CD14-positive monocyte (primary cell): ENCODE measurements at regions not wholly inside any gene's neighbourhood (a gene's known extent, or its start where the extent isn't known, plus 50 kb on each side); places are given as distances from the start of the nearest gene placed in this dataset.

Source experiments
- DNase-seq, 3 donors: peaks; one replicate each; pipeline ENCODE4 v3.0.0-alpha.2; 2011 to 2022
- H2AFZ ChIP-seq: 2 replicates; pipeline ENCODE4 v1.6.0; 2012; ENCODE audit warnings: mild to moderate bottlenecking, low read depth, low read length, inconsistent platforms; ENCODE audit not compliant: insufficient read depth, poor library complexity, severe bottlenecking
- H3K27ac ChIP-seq, 2 donors: 1 replicate in 1 of 2; 2 replicates in 1 of 2; pipeline ENCODE4 v1.5.1; 2012 to 2013; ENCODE audit warnings: low read length in 2 of 2, control low read depth in 1 of 2, inconsistent platforms in 1 of 2, low read depth in 1 of 2, mild to moderate bottlenecking in 1 of 2
- H3K27me3 ChIP-seq, 2 donors: one replicate each; pipeline versions ENCODE4 v1.6.0 to v1.6.1; 2011 to 2013; ENCODE audit warnings: low read length in 2 of 2; ENCODE audit not compliant: control insufficient read depth in 2 of 2, insufficient read depth in 2 of 2
- H3K36me3 ChIP-seq, 2 donors: replicated peaks in 1 of 2; 1 replicate in 1 of 2; 2 replicates in 1 of 2; pipeline versions ENCODE4 v1.5.1 to v1.6.1; 2012 to 2013; ENCODE audit warnings: low read length in 2 of 2, control low read depth in 1 of 2, inconsistent platforms in 1 of 2, mild to moderate bottlenecking in 1 of 2; ENCODE audit not compliant: insufficient read depth in 2 of 2, control insufficient read depth in 1 of 2
- H3K4me1 ChIP-seq, 2 donors: 1 replicate in 1 of 2; 2 replicates in 1 of 2; pipeline versions ENCODE4 v1.5.1 to v1.6.1; 2012 to 2013; ENCODE audit warnings: low read length in 2 of 2, control low read depth in 1 of 2, inconsistent platforms in 1 of 2, mild to moderate bottlenecking in 1 of 2, moderate library complexity in 1 of 2; ENCODE audit not compliant: insufficient read depth in 2 of 2, control insufficient read depth in 1 of 2
- H3K4me2 ChIP-seq: replicated peaks from 2 replicates; pipeline ENCODE3; 2012; ENCODE audit warnings: low read length, moderate library complexity, mild to moderate bottlenecking; ENCODE audit not compliant: poor library complexity, severe bottlenecking; ENCODE audit errors: extremely low read depth
- H3K4me3 ChIP-seq, 3 experiments: fragments of 200-600 bp in 1 of 3; sonication (generic) in 1 of 3; replicated peaks in 1 of 3; 1 replicate in 2 of 3; 2 replicates in 1 of 3; pipeline ENCODE4 v1.5.1; 2011 to 2013; ENCODE audit warnings: low read length in 3 of 3, mild to moderate bottlenecking in 3 of 3, control low read depth in 2 of 3, low read depth in 2 of 3, inconsistent platforms in 1 of 3, moderate library complexity in 1 of 3
- H3K79me2 ChIP-seq: 2 replicates; pipeline ENCODE4 v1.6.0; 2012; ENCODE audit warnings: mild to moderate bottlenecking, control low read depth, inconsistent platforms, low read length, moderate library complexity; ENCODE audit not compliant: insufficient read depth
- H3K9ac ChIP-seq: 2 replicates; pipeline ENCODE4 v1.6.0; 2017; ENCODE audit warnings: low read length, mild to moderate bottlenecking; ENCODE audit not compliant: insufficient read depth, poor library complexity, severe bottlenecking
- H3K9me3 ChIP-seq, 2 donors: replicated peaks in 1 of 2; 1 replicate in 1 of 2; 2 replicates in 1 of 2; pipeline versions ENCODE4 v1.5.1 to v1.6.1; 2012 to 2013; ENCODE audit warnings: low read length in 2 of 2, control low read depth in 1 of 2; ENCODE audit not compliant: control insufficient read depth in 1 of 2, insufficient read depth in 1 of 2
- H4K20me1 ChIP-seq: 2 replicates; pipeline ENCODE4 v1.6.0; 2012; ENCODE audit warnings: mild to moderate bottlenecking, low read length, control low read depth, moderate library complexity; ENCODE audit not compliant: insufficient read depth
- H3K27ac Mint-ChIP-seq, 7 donors: one replicate each; pipeline ENCODE4 v1.8.0; 2020; ENCODE audit warnings: mild to moderate bottlenecking in 7 of 7, mixed read lengths in 7 of 7, moderate library complexity in 6 of 7, inconsistent platforms in 2 of 7
- H3K27me3 Mint-ChIP-seq, 3 donors: one replicate each; pipeline ENCODE4 v1.8.0; 2021 to 2022; ENCODE audit warnings: low read depth in 3 of 3, mild to moderate bottlenecking in 3 of 3, mixed read lengths in 3 of 3, moderate library complexity in 3 of 3, inconsistent platforms in 1 of 3
- H3K36me3 Mint-ChIP-seq, 2 donors: one replicate each; pipeline ENCODE4 v1.8.0; 2020; ENCODE audit warnings: mixed read lengths in 2 of 2, inconsistent platforms in 1 of 2, mild to moderate bottlenecking in 1 of 2
- H3K4me1 Mint-ChIP-seq: one replicate; pipeline ENCODE4 v1.8.0; 2020; ENCODE audit warnings: mild to moderate bottlenecking, mixed read lengths
- H3K4me3 Mint-ChIP-seq, 2 donors: one replicate each; pipeline ENCODE4 v1.8.0; 2020; ENCODE audit warnings: mild to moderate bottlenecking in 2 of 2, mixed read lengths in 2 of 2, moderate library complexity in 1 of 2
- H3K9me3 Mint-ChIP-seq, 7 donors: one replicate each; pipeline ENCODE4 v1.8.0; 2020 to 2022; ENCODE audit warnings: mixed read lengths in 7 of 7, mild to moderate bottlenecking in 6 of 7, moderate library complexity in 6 of 7, inconsistent platforms in 2 of 7
- whole genome bisulfite sequencing: methylation state at CpG from one replicate; pipeline ENCODE4 v1.1.5; 2013; ENCODE audit warnings: missing lambda C conversion rate; ENCODE audit not compliant: insufficient coverage; 5-methylcytosine and 5-hydroxymethylcytosine counted together
- intact Hi-C, 2 donors: fragments of 100-400 bp; cut with micrococcal nuclease; formaldehyde crosslinking; loops; one replicate each; pipeline versions ENCODE4 v1.15.0 to v1.15.1; 2023
- TF ChIP-seq, protein P1 (sequence below): fragments of 200-600 bp; IDR thresholded peaks from one replicate; pipeline ENCODE4 v1.8.0; 2022; ENCODE audit warnings: antibody characterized with exemption, mild to moderate bottlenecking

GRCh38 chr10:90598513-90598912, 259.3 kb downstream of the HTR7 start:
- H3K27me3 Mint-ChIP-seq, result peaks cover 0 to 3% (median 1%) of the 10 kb centered on the region in 3 donors
- DNase-seq, result no peak
- Histone ChIP-seq H4K20me1 (no peaks in the 10 kb centered on the region), H2AFZ (no peak overlapping the region), H3K4me1 (no peaks in the 10 kb centered on the region), H3K27me3 (no peaks in the 10 kb centered on the region), H3K9me3 (peaks cover 0 to 4% of the 10 kb centered on the region in 2 donors), H3K36me3 (no peaks in the 10 kb centered on the region), H3K9ac (no peak overlapping the region), H3K4me2 (no peak overlapping the region), H3K4me3 (no peak overlapping the region), H3K79me2 (no peaks in the 10 kb centered on the region), H3K27ac (no peak overlapping the region)
- no peak overlapping the region for H3K27ac Mint-ChIP-seq
- no peak overlapping the region for H3K4me3 Mint-ChIP-seq
- 60% methylated on average over 4 of the region's 4 CpGs for WGBS
- intact Hi-C loops, result no loop called here
- no peaks in the 10 kb centered on the region for H3K36me3 Mint-ChIP-seq
- TF ChIP-seq, protein P1, sequence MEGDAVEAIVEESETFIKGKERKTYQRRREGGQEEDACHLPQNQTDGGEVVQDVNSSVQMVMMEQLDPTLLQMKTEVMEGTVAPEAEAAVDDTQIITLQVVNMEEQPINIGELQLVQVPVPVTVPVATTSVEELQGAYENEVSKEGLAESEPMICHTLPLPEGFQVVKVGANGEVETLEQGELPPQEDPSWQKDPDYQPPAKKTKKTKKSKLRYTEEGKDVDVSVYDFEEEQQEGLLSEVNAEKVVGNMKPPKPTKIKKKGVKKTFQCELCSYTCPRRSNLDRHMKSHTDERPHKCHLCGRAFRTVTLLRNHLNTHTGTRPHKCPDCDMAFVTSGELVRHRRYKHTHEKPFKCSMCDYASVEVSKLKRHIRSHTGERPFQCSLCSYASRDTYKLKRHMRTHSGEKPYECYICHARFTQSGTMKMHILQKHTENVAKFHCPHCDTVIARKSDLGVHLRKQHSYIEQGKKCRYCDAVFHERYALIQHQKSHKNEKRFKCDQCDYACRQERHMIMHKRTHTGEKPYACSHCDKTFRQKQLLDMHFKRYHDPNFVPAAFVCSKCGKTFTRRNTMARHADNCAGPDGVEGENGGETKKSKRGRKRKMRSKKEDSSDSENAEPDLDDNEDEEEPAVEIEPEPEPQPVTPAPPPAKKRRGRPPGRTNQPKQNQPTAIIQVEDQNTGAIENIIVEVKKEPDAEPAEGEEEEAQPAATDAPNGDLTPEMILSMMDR, result no peak
- peaks cover 0 to 3% (median 0%) of the 10 kb centered on the region in 7 donors for H3K9me3 Mint-ChIP-seq
- H3K4me1 Mint-ChIP-seq, result no peaks in the 10 kb centered on the region

- DNase-seq, result no peak
- intact Hi-C loops, result no loop called here
- Histone ChIP-seq H3K4me2 (no peak overlapping the region), H3K9me3 (peaks cover 0 to 4% of the 10 kb centered on the region in 2 donors), H3K27me3 (no peaks in the 10 kb centered on the region), H3K9ac (no peak overlapping the region), H3K4me1 (no peaks in the 10 kb centered on the region), H3K36me3 (no peaks in the 10 kb centered on the region), H3K27ac (no peak overlapping the region), H3K4me3 (no peak overlapping the region), H2AFZ (no peak overlapping the region), H3K79me2 (no peaks in the 10 kb centered on the region), H4K20me1 (no peaks in the 10 kb centered on the region)
- H3K36me3 Mint-ChIP-seq, result no peaks in the 10 kb centered on the region
- peaks cover 0 to 2% (median 0%) of the 10 kb centered on the region in 3 donors for H3K27me3 Mint-ChIP-seq
- TF ChIP-seq, protein P1, result no peak
- no peak overlapping the region for H3K4me3 Mint-ChIP-seq
- H3K27ac Mint-ChIP-seq, result no peak overlapping the region
- 40% methylated on average over 1 of the region's 2 CpGs for WGBS
- H3K9me3 Mint-ChIP-seq, result peaks cover 0 to 8% (median 0%) of the 10 kb centered on the region in 7 donors
- H3K4me1 Mint-ChIP-seq, result no peaks in the 10 kb centered on the region
Measured at GRCh38 chr10:90602862-90603610, 254.8 kb downstream of the HTR7 start.
